Left hindlimb (tissue), 1 donor: ENCODE measurements at regions not wholly inside any gene's neighbourhood (a gene's known extent, or its start where the extent isn't known, plus 50 kb on each side); places are given as distances from the start of the nearest gene placed in this dataset.

ENCODE experiments used
- DNase-seq: peaks from one replicate; pipeline ENCODE4 v3.0.0-alpha.2; 2018

- DNase-seq: no peak
Measured at GRCh38 chr3:73927203-73927570, 302.4 kb upstream of the PDZRN3 start.

- no peak for DNase-seq
Measured at GRCh38 chr3:73926360-73927202, 301.8 kb upstream of the PDZRN3 start.

GRCh38 chr3:73925011-73925410, 300.3 kb upstream of the PDZRN3 start:
- DNase-seq: no peak

- no peak for DNase-seq
Measured at GRCh38 chr3:73924048-73924447, 299.3 kb upstream of the PDZRN3 start.

GRCh38 chr3:73917643-73918042, 292.9 kb upstream of the PDZRN3 start:
- no peak for DNase-seq

- DNase-seq: no peak
Measured at GRCh38 chr3:73915886-73916285, 291.1 kb upstream of the PDZRN3 start.

- no peak for DNase-seq
Measured at GRCh38 chr3:73908218-73908617, 283.5 kb upstream of the PDZRN3 start.

GRCh38 chr3:73901686-73902085, 276.9 kb upstream of the PDZRN3 start:
- no peak for DNase-seq

GRCh38 chr3:73894474-73895213, 269.9 kb upstream of the PDZRN3 start:
- no peak for DNase-seq

- no peak for DNase-seq
Measured at GRCh38 chr3:73893089-73893488, 268.3 kb upstream of the PDZRN3 start.

- DNase-seq: no peak
Measured at GRCh38 chr3:73885862-73886261, 261.1 kb upstream of the PDZRN3 start.

- no peak for DNase-seq
Measured at GRCh38 chr3:73884361-73884760, 259.6 kb upstream of the PDZRN3 start.

- DNase-seq: no peak
Measured at GRCh38 chr3:73883497-73883896, 258.8 kb upstream of the PDZRN3 start.

- no peak for DNase-seq
Measured at GRCh38 chr3:73874606-73875369, 250.0 kb upstream of the PDZRN3 start.

GRCh38 chr3:73874161-73874560, 249.4 kb upstream of the PDZRN3 start:
- no peak for DNase-seq

- DNase-seq: peak; percentile 45
Measured at GRCh38 chr3:73868688-73869315, 244.1 kb upstream of the PDZRN3 start.

GRCh38 chr3:73867524-73867923, 242.8 kb upstream of the PDZRN3 start:
- DNase-seq: no peak

- no peak for DNase-seq
Measured at GRCh38 chr3:73866846-73867245, 242.1 kb upstream of the PDZRN3 start.

GRCh38 chr3:73863546-73864079, 238.9 kb upstream of the PDZRN3 start:
- DNase-seq: no peak

GRCh38 chr3:73855813-73856212, 231.1 kb upstream of the PDZRN3 start:
- no peak for DNase-seq

GRCh38 chr3:73848173-73848906, 223.6 kb upstream of the PDZRN3 start:
- DNase-seq: no peak

- DNase-seq: no peak
Measured at GRCh38 chr3:73846951-73847350, 222.2 kb upstream of the PDZRN3 start.
